ENCODE measurements at regions not wholly inside any gene's neighbourhood (a gene's known extent, or its start where the extent isn't known, plus 50 kb on each side); places are given as distances from the start of the nearest gene placed in this dataset.

- TF ChIP-seq CTCF (IDR thresholded peaks at IDR 0.05; ENCODE audit: low read depth, low read length, missing input control) (no peak), GABPA (IDR thresholded peaks at IDR 0.05 in 1 of 2, conservative IDR thresholded peaks at IDR 0.05 in 1 of 2) (no peak), REST (IDR thresholded peaks at IDR 0.05) (no peak)
Measured at GRCh38 chrX:122464341-122464740, 719.7 kb upstream of the GRIA3 start.
